RPMI7951 (cell line): ENCODE measurements at regions not wholly inside any gene's neighbourhood (a gene's known extent, or its start where the extent isn't known, plus 50 kb on each side); places are given as distances from the start of the nearest gene placed in this dataset.
"Not testable (repeated sequence)": the region's sequence is repeated elsewhere in the genome, so short reads cannot be mapped to it uniquely, and the experiment has no call there.

ENCODE experiments used
- DNase-seq: peaks from one replicate; pipeline ENCODE4 v3.0.0-alpha.2; 2012; ENCODE audit warnings: low read depth

- not testable (repeated sequence) for DNase-seq
Observed at GRCh38 chr10:4394455-4394854, 431.6 kb upstream of the AKR1E2 start.

- no peak for DNase-seq
Observed at GRCh38 chr10:4391683-4392082, 434.3 kb upstream of the AKR1E2 start.

- no peak for DNase-seq
Observed at GRCh38 chr10:4390219-4390618, 435.8 kb upstream of the AKR1E2 start.

GRCh38 chr10:4385231-4385870 is 440.7 kb upstream of the AKR1E2 start:
- DNase-seq, result no peak

- peak; percentile 40 for DNase-seq
Observed at GRCh38 chr10:4384245-4384644, 441.8 kb upstream of the AKR1E2 start.

GRCh38 chr10:4383651-4384098 is 442.3 kb upstream of the AKR1E2 start:
- DNase-seq, result no peak

GRCh38 chr10:4382811-4383210 is 443.2 kb upstream of the AKR1E2 start:
- DNase-seq, result no peak

GRCh38 chr10:4373612-4374011 is 452.4 kb upstream of the AKR1E2 start:
- DNase-seq, result no peak

GRCh38 chr10:4373098-4373497 is 452.9 kb upstream of the AKR1E2 start:
- DNase-seq, result peak; percentile 80

GRCh38 chr10:4372601-4373000 is 453.4 kb upstream of the AKR1E2 start:
- peak; percentile 100 for DNase-seq

GRCh38 chr10:4371691-4372295 is 454.2 kb upstream of the AKR1E2 start:
- DNase-seq, result no peak

GRCh38 chr10:4370376-4370775 is 455.6 kb upstream of the AKR1E2 start:
- peak; percentile 76 for DNase-seq

GRCh38 chr10:4361581-4361980 is 464.4 kb upstream of the AKR1E2 start:
- DNase-seq, result no peak

GRCh38 chr10:4359003-4359402 is 467.0 kb upstream of the AKR1E2 start:
- DNase-seq, result no peak

- DNase-seq, result no peak
Observed at GRCh38 chr10:4357911-4358310, 468.1 kb upstream of the AKR1E2 start.

- no peak for DNase-seq
Observed at GRCh38 chr10:4355350-4355749, 470.7 kb upstream of the AKR1E2 start.

GRCh38 chr10:4354382-4354812 is 471.6 kb upstream of the AKR1E2 start:
- DNase-seq, result peak; percentile 90

GRCh38 chr10:4353964-4354363 is 472.0 kb upstream of the AKR1E2 start:
- peak; percentile 82 for DNase-seq

- no peak for DNase-seq
Observed at GRCh38 chr10:4353059-4353655, 472.9 kb upstream of the AKR1E2 start.

- peak; percentile 43 for DNase-seq
Observed at GRCh38 chr10:4352414-4352961, 473.5 kb upstream of the AKR1E2 start.

GRCh38 chr10:4351723-4352413 is 474.1 kb upstream of the AKR1E2 start:
- DNase-seq, result peak; percentile 80

GRCh38 chr10:4347397-4347796 is 478.6 kb upstream of the AKR1E2 start:
- DNase-seq, result no peak
